Activated T-helper 1 cell treated with anti-CD3 and anti-CD28 coated beads, Interleukin-12 subunit alpha, Interleukin-12 subunit beta, Interleukin-2, Interleukin-4 antibody, amounts not matched to agents 30 ng/mL and 10 ng/mL and 1 ng/mL, durations not matched to agents 14 hours and 24 hours and 36 hours (primary cell): ENCODE measurements at regions not wholly inside any gene's neighbourhood (a gene's known extent, or its start where the extent isn't known, plus 50 kb on each side); places are given as distances from the start of the nearest gene placed in this dataset.
"Not testable (repeated sequence)": the region's sequence is repeated elsewhere in the genome, so short reads cannot be mapped to it uniquely, and the experiment has no call there.

Experiments
- DNase-seq: peaks from one replicate; pipeline ENCODE4 v3.0.0; 2021; ENCODE audit warnings: low spot score
- H3K27ac Mint-ChIP-seq: one replicate; pipeline ENCODE4 v1.8.0; 2021; ENCODE audit warnings: mild to moderate bottlenecking, mixed read lengths
- H3K27me3 Mint-ChIP-seq: one replicate; pipeline ENCODE4 v1.8.0; 2022; ENCODE audit warnings: mild to moderate bottlenecking, moderate library complexity, mixed read lengths; ENCODE audit not compliant: insufficient read depth
- H3K36me3 Mint-ChIP-seq: one replicate; pipeline ENCODE4 v1.8.0; 2021; ENCODE audit warnings: low read depth, mixed read lengths
- H3K4me1 Mint-ChIP-seq: one replicate; pipeline ENCODE4 v1.8.0; 2021; ENCODE audit warnings: low read depth, mixed read lengths
- H3K4me3 Mint-ChIP-seq: one replicate; pipeline ENCODE4 v1.8.0; 2021; ENCODE audit warnings: mild to moderate bottlenecking, moderate library complexity, mixed read lengths
- H3K9me3 Mint-ChIP-seq: one replicate; pipeline ENCODE4 v1.8.0; 2021; ENCODE audit warnings: mixed read lengths
- intact Hi-C: fragments of 100-400 bp; cut with micrococcal nuclease; formaldehyde crosslinking; loops from one replicate; pipeline ENCODE4 v1.15.1; 2024

GRCh38 chr11:129733384-129733783, 82.3 kb upstream of the TMEM45B start:
- H3K27me3 Mint-ChIP-seq, result peaks cover 5% of the 10 kb centered on the region
- H3K9me3 Mint-ChIP-seq, result no peaks in the 10 kb centered on the region
- H3K27ac Mint-ChIP-seq, result no peak overlapping the region
- intact Hi-C loops, result no loop called here
- DNase-seq, result no peak
- H3K4me3 Mint-ChIP-seq, result no peak overlapping the region
- no peaks in the 10 kb centered on the region for H3K36me3 Mint-ChIP-seq
- no peaks in the 10 kb centered on the region for H3K4me1 Mint-ChIP-seq

- Mint-ChIP-seq H3K27ac (no peak overlapping the region), H3K9me3 (no peaks in the 10 kb centered on the region), H3K36me3 (no peaks in the 10 kb centered on the region)
Measured at GRCh38 chr11:129733981-129734380, 81.7 kb upstream of the TMEM45B start.

GRCh38 chr11:129734654-129735053, 81.0 kb upstream of the TMEM45B start:
- peaks cover 5% of the 10 kb centered on the region for H3K27me3 Mint-ChIP-seq
- no peak for DNase-seq

More at GRCh38 chr11:129733981-129734380, 81.7 kb upstream of the TMEM45B start:
- no peak for DNase-seq
- intact Hi-C loops, result no loop called here
- peaks cover 5% of the 10 kb centered on the region for H3K27me3 Mint-ChIP-seq
- no peak overlapping the region for H3K4me3 Mint-ChIP-seq
- H3K4me1 Mint-ChIP-seq, result no peaks in the 10 kb centered on the region

GRCh38 chr11:129737831-129738230, 77.8 kb upstream of the TMEM45B start:
- no peaks in the 10 kb centered on the region for H3K9me3 Mint-ChIP-seq
- DNase-seq, result no peak
- H3K4me1 Mint-ChIP-seq, result no peaks in the 10 kb centered on the region
- intact Hi-C loops, result no loop called here
- no peaks in the 10 kb centered on the region for H3K36me3 Mint-ChIP-seq
- no peak overlapping the region for H3K27ac Mint-ChIP-seq
- H3K4me3 Mint-ChIP-seq, result no peak overlapping the region
- peaks cover 3% of the 10 kb centered on the region for H3K27me3 Mint-ChIP-seq

More at GRCh38 chr11:129734654-129735053, 81.0 kb upstream of the TMEM45B start:
- Mint-ChIP-seq H3K36me3 (no peaks in the 10 kb centered on the region), H3K27ac (no peak overlapping the region), H3K9me3 (no peaks in the 10 kb centered on the region), H3K4me1 (no peaks in the 10 kb centered on the region), H3K4me3 (no peak overlapping the region)
- intact Hi-C loops, result no loop called here

GRCh38 chr11:129738242-129738641, 77.4 kb upstream of the TMEM45B start:
- DNase-seq, result no peak
- H3K27me3 Mint-ChIP-seq, result peaks cover 3% of the 10 kb centered on the region

GRCh38 chr11:129739339-129739738, 76.3 kb upstream of the TMEM45B start:
- Mint-ChIP-seq H3K27me3 (peaks cover 3% of the 10 kb centered on the region), H3K9me3 (no peaks in the 10 kb centered on the region), H3K27ac (no peak overlapping the region), H3K4me1 (no peaks in the 10 kb centered on the region), H3K4me3 (no peak overlapping the region), H3K36me3 (no peaks in the 10 kb centered on the region)
- intact Hi-C loops, result no loop called here
- DNase-seq, result no peak

More at GRCh38 chr11:129738242-129738641, 77.4 kb upstream of the TMEM45B start:
- no peaks in the 10 kb centered on the region for H3K4me1 Mint-ChIP-seq
- no peak overlapping the region for H3K27ac Mint-ChIP-seq
- intact Hi-C loops, result no loop called here
- no peaks in the 10 kb centered on the region for H3K36me3 Mint-ChIP-seq
- no peak overlapping the region for H3K4me3 Mint-ChIP-seq
- H3K9me3 Mint-ChIP-seq, result no peaks in the 10 kb centered on the region

- Mint-ChIP-seq H3K27me3 (peaks cover 3% of the 10 kb centered on the region), H3K36me3 (no peaks in the 10 kb centered on the region), H3K4me1 (no peaks in the 10 kb centered on the region), H3K9me3 (no peaks in the 10 kb centered on the region), H3K4me3 (no peak overlapping the region), H3K27ac (no peak overlapping the region)
- intact Hi-C loops, result no loop called here
- DNase-seq, result no peak
Measured at GRCh38 chr11:129740125-129740719, 75.4 kb upstream of the TMEM45B start.

- no peaks in the 10 kb centered on the region for H3K36me3 Mint-ChIP-seq
- no peak for DNase-seq
- no peaks in the 10 kb centered on the region for H3K9me3 Mint-ChIP-seq
- intact Hi-C loops, result no loop called here
- H3K27ac Mint-ChIP-seq, result no peak overlapping the region
- no peak overlapping the region for H3K4me3 Mint-ChIP-seq
- no peaks in the 10 kb centered on the region for H3K4me1 Mint-ChIP-seq
- peaks cover 2% of the 10 kb centered on the region for H3K27me3 Mint-ChIP-seq
Measured at GRCh38 chr11:129743112-129743815, 72.4 kb upstream of the TMEM45B start.

- intact Hi-C loops, result no loop called here
- no peak for DNase-seq
- Mint-ChIP-seq H3K4me1 (no peaks in the 10 kb centered on the region), H3K27me3 (peaks cover 4% of the 10 kb centered on the region), H3K4me3 (no peak overlapping the region), H3K9me3 (no peaks in the 10 kb centered on the region), H3K27ac (no peak overlapping the region), H3K36me3 (no peaks in the 10 kb centered on the region)
Measured at GRCh38 chr11:129747071-129747470, 68.6 kb upstream of the TMEM45B start.

GRCh38 chr11:129749141-129749540, 66.5 kb upstream of the TMEM45B start:
- Mint-ChIP-seq H3K4me1 (no peaks in the 10 kb centered on the region), H3K27ac (no peak overlapping the region), H3K9me3 (no peaks in the 10 kb centered on the region), H3K27me3 (peaks cover 4% of the 10 kb centered on the region), H3K4me3 (no peak overlapping the region), H3K36me3 (no peaks in the 10 kb centered on the region)
- intact Hi-C loops, result no loop called here
- no peak for DNase-seq

GRCh38 chr11:129750343-129751292, 65.0 kb upstream of the TMEM45B start:
- Mint-ChIP-seq H3K4me1 (no peaks in the 10 kb centered on the region), H3K4me3 (no peak overlapping the region), H3K9me3 (no peaks in the 10 kb centered on the region), H3K27ac (no peak overlapping the region), H3K27me3 (peaks cover 4% of the 10 kb centered on the region), H3K36me3 (no peaks in the 10 kb centered on the region)
- peak; percentile 71 for DNase-seq
- intact Hi-C loops, result loop anchor here (1.0 to 5.0 kb wide), 5 partner anchors 54 to 866 kb away; no protein-coding TSS in a partner anchor

GRCh38 chr11:129751511-129751910, 64.1 kb upstream of the TMEM45B start:
- DNase-seq, result no peak
- Mint-ChIP-seq H3K36me3 (no peaks in the 10 kb centered on the region), H3K9me3 (peaks cover 3% of the 10 kb centered on the region), H3K27ac (no peak overlapping the region), H3K4me3 (no peak overlapping the region), H3K4me1 (no peaks in the 10 kb centered on the region), H3K27me3 (peaks cover 4% of the 10 kb centered on the region)
- intact Hi-C loops, result loop anchor here (1.0 to 5.0 kb wide), 4 partner anchors 55 to 634 kb away; no protein-coding TSS in a partner anchor

GRCh38 chr11:129763569-129763968, 52.1 kb upstream of the TMEM45B start:
- H3K27ac Mint-ChIP-seq, H3K9me3 Mint-ChIP-seq, DNase-seq, H3K36me3 Mint-ChIP-seq, intact Hi-C loops, H3K4me1 Mint-ChIP-seq, H3K4me3 Mint-ChIP-seq, H3K27me3 Mint-ChIP-seq: not testable (repeated sequence)
